Fibroblast of the aortic adventitia (primary cell): ENCODE measurements at regions not wholly inside any gene's neighbourhood (a gene's known extent, or its start where the extent isn't known, plus 50 kb on each side); places are given as distances from the start of the nearest gene placed in this dataset.
"Not testable (repeated sequence)": the region's sequence is repeated elsewhere in the genome, so short reads cannot be mapped to it uniquely, and the experiment has no call there.

Experiments used
- DNase-seq: peaks from one replicate; pipeline ENCODE4 v3.0.0-alpha.2; 2010; ENCODE audit warnings: low read depth
- H3K4me3 ChIP-seq: 2 replicates; pipeline ENCODE4 v1.5.1; 2011; ENCODE audit warnings: low read depth, mild to moderate bottlenecking, control low read depth, low read length, moderate library complexity
- TF ChIP-seq, protein P1 (sequence below): IDR thresholded peaks from 2 replicates; pipeline ENCODE4 v1.5.1; 2011; ENCODE audit warnings: mild to moderate bottlenecking, low read length, control low read depth, inconsistent platforms; ENCODE audit not compliant: insufficient read depth

DNA sequence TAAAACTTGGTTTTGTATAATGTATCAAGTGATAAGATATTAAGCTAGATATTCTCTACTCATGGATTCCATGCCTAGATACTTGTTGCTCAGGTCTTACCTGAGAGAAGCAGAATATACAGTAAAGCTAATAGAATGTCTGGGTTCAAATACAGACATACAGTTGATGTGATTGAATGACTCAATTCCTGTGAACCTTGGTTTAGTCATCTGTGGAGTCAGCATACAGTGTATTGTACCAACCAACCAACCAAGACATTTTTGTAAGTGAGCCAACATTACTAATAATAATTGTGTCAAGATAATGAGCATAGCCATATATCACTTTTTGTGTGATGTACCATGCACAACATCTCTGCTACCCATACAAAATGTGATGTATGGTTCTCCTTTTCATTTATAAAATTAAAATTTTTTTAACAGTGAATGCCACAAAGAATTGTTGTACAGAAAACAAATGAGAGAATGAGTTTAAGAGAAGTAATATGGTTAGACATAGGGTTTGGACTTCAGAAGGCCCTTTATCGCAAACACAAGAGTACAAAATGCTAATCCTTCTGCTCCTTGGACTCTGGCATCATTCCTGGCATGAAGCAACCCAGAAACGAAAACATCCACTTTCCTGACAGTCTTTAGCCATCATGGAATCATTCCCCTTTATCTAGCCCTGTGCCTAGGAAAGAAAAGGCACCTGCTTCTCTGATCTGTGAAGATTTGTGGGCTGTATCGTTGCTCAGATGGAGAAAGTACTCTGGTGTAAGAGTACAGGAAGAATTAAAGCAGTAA lies 977.2 kb upstream of the USP15 start:
- DNase-seq, result no peak
- H3K4me3 ChIP-seq, result no peak overlapping the region
- TF ChIP-seq, protein P1, sequence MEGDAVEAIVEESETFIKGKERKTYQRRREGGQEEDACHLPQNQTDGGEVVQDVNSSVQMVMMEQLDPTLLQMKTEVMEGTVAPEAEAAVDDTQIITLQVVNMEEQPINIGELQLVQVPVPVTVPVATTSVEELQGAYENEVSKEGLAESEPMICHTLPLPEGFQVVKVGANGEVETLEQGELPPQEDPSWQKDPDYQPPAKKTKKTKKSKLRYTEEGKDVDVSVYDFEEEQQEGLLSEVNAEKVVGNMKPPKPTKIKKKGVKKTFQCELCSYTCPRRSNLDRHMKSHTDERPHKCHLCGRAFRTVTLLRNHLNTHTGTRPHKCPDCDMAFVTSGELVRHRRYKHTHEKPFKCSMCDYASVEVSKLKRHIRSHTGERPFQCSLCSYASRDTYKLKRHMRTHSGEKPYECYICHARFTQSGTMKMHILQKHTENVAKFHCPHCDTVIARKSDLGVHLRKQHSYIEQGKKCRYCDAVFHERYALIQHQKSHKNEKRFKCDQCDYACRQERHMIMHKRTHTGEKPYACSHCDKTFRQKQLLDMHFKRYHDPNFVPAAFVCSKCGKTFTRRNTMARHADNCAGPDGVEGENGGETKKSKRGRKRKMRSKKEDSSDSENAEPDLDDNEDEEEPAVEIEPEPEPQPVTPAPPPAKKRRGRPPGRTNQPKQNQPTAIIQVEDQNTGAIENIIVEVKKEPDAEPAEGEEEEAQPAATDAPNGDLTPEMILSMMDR, result no peak

DNA sequence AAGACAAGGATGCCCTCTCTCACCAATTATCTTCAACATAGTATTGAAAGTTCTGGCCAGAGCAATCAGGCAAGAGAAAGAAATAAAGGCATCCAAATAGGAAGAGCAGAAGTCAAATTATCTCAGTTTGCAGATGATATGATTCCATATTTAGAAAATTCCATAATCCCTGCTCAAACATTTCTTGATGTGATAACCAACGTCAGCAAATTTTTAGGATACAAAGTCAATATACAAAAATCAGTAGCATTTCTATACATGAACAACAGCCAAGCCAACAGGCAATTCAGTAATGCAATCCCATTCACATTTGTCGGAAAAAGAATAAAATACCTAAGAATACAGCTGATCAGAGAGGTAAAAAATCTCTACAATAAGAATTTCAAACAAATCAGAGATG lies 969.7 kb upstream of the USP15 start:
- TF ChIP-seq, protein P1, result no peak
- H3K4me3 ChIP-seq, result no peak overlapping the region
- DNase-seq, result no peak

DNA sequence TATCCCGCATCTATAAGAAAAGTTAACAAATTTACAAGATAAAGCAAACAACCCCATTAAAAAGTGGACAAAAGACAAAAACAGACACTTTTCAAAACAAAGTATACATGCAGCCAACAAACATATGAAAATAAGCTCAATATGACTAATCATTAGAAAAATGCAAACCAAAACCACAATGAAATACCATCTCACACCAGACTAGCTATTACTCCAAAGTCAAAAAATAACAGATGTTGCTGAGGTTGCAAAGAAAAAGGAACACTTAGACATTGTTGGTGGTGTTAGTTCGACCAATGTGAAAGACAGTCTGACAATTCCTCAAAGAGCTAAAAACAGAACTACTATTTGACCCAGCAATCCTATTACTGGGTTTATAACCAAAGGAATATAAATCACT lies 968.6 kb upstream of the USP15 start:
- no peak for DNase-seq
- TF ChIP-seq, protein P1, result no peak
- no peak overlapping the region for H3K4me3 ChIP-seq

DNA sequence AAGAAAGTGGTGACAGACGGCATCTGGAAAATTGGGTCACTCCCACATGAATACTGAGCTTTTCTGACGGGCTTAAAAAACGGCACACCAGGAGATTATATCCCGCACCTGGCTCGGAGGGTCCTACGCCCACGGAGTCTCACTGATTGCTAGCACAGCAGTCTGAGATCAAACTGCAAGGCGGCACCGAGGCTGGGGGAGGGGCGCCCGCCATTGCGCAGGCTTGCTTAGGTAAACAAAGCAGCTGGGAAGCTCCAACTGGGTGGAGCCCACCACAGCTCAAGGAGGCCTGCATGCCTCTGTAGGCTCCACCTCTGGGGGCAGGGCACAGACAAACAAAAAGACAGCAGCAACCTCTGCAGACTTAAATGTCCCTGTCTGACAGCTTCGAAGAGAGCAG lies 966.2 kb upstream of the USP15 start:
- not testable (repeated sequence) for DNase-seq, H3K4me3 ChIP-seq

DNA sequence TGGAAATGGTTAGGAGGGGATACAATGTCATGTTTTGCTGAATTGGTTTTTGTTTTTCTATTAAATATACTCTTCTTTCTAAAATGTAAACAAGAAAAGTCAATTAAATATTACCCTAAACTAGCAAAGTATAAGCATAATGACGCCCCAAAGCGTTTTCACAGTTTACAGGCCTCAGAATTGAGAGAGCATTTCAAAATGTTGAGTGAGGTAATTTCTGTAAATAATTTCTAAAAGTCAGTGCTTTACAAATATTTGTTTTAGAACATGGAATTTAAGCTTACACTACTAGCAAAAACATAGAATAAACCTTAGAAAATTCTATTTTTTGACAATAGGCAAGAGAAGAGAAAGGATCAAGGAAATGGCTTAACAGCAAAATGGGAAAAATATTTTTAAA lies 958.4 kb upstream of the USP15 start:
- DNase-seq, result no peak
- TF ChIP-seq, protein P1, result no peak
- no peak overlapping the region for H3K4me3 ChIP-seq

DNA sequence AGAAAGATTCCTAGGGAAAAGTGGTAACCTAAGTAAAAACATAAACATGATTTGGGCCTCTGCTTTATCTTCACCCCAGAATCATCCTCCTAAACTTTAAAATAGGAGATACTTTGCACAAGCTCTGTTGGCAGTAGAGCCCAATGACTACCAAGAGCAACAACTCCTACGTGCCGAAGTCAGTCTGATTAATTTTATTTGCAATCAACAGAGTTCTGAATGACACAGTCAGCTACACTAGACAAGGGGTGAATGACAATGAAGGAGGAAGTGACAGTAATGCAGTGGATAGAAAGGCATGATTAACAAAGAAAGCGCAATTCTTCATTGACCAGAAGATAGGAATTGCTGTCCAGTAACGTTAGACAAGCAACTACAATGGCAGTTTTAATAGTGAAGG lies 957.9 kb upstream of the USP15 start:
- no peak overlapping the region for H3K4me3 ChIP-seq

GRCh38 chr12:61308220-61308619 lies 952.0 kb upstream of the USP15 start:
- TF ChIP-seq, protein P1, result no peak
- no peak for DNase-seq
- no peak overlapping the region for H3K4me3 ChIP-seq

More for the DNA sequence above, 957.9 kb upstream of the USP15 start:
- TF ChIP-seq, protein P1, result no peak
- no peak for DNase-seq
